Activated CD8-positive, alpha-beta T cell treated with anti-CD3 and anti-CD28 coated beads for 36 hours (primary cell): ENCODE measurements at regions not wholly inside any gene's neighbourhood (a gene's known extent, or its start where the extent isn't known, plus 50 kb on each side); places are given as distances from the start of the nearest gene placed in this dataset.

Source experiments
- ATAC-seq: fragments of 200-7000 bp; cut with Tn5 transposase; one replicate; pipeline ENCODE4 v1.10.0; 2021; ENCODE audit warnings: mild to moderate bottlenecking, moderate library complexity
- CTCF ChIA-PET: fragments of 350-600 bp; sonication (Branson Sonifier 250); formaldehyde crosslinking; loops from one replicate; lab custom pipeline; 2021; ENCODE audit warnings: antibody characterized with exemption; lab: Charles Lee
- POLR2A ChIA-PET: fragments of 350-600 bp; sonication (Branson Sonifier 250); formaldehyde crosslinking; loops from one replicate; lab custom pipeline; 2021; ENCODE audit warnings: antibody characterized with exemption; lab: Charles Lee
- DNase-seq: peaks from one replicate; pipeline ENCODE4 v3.0.0-alpha.2; 2020
- H3K27ac Mint-ChIP-seq: one replicate; pipeline ENCODE4 v1.8.0; 2021; ENCODE audit warnings: mild to moderate bottlenecking, mixed read lengths
- H3K27me3 Mint-ChIP-seq: one replicate; pipeline ENCODE4 v1.8.0; 2021; ENCODE audit warnings: mixed read lengths
- H3K36me3 Mint-ChIP-seq: one replicate; pipeline ENCODE4 v1.8.0; 2021; ENCODE audit warnings: low read depth, mixed read lengths
- H3K4me1 Mint-ChIP-seq: one replicate; pipeline ENCODE4 v1.8.0; 2021; ENCODE audit warnings: low read depth, mixed read lengths
- H3K4me3 Mint-ChIP-seq: one replicate; pipeline ENCODE4 v1.8.0; 2021; ENCODE audit warnings: mild to moderate bottlenecking, moderate library complexity, mixed read lengths
- H3K9me3 Mint-ChIP-seq: one replicate; pipeline ENCODE4 v1.8.0; 2021; ENCODE audit warnings: mixed read lengths
- intact Hi-C: fragments of 100-400 bp; cut with micrococcal nuclease; formaldehyde crosslinking; loops from one replicate; pipeline ENCODE4 v1.10.0; 2022
- TF ChIP-seq, protein P1 (sequence below): fragments of 200-600 bp; IDR thresholded peaks from one replicate; pipeline ENCODE4 v1.8.0; 2022; ENCODE audit warnings: antibody characterized with exemption, mild to moderate bottlenecking

DNA sequence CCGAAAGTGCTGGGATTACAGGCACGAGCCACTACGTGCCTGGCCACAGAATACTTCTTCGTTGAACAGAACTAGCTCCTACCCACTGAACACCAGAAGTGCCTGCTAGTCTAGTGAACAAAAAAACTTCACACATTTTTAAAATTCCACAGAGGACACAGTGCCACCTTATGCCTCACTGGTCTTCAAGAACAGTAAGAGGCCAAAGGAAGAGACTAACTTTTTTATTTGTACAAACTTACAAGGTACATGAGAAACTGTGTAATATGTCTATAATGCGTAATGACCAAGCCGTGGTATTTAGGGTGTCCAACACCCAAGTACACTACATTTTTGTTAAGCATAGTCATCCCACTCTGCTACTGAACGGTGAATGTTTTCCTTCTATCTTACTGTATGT is 144.4 kb upstream of the PTER start:
- no peak for DNase-seq
- Mint-ChIP-seq H3K27ac (no peak overlapping the region), H3K4me1 (no peaks in the 10 kb centered on the region), H3K4me3 (no peak overlapping the region), H3K36me3 (no peaks in the 10 kb centered on the region), H3K27me3 (no peaks in the 10 kb centered on the region), H3K9me3 (no peaks in the 10 kb centered on the region)
- TF ChIP-seq, protein P1, sequence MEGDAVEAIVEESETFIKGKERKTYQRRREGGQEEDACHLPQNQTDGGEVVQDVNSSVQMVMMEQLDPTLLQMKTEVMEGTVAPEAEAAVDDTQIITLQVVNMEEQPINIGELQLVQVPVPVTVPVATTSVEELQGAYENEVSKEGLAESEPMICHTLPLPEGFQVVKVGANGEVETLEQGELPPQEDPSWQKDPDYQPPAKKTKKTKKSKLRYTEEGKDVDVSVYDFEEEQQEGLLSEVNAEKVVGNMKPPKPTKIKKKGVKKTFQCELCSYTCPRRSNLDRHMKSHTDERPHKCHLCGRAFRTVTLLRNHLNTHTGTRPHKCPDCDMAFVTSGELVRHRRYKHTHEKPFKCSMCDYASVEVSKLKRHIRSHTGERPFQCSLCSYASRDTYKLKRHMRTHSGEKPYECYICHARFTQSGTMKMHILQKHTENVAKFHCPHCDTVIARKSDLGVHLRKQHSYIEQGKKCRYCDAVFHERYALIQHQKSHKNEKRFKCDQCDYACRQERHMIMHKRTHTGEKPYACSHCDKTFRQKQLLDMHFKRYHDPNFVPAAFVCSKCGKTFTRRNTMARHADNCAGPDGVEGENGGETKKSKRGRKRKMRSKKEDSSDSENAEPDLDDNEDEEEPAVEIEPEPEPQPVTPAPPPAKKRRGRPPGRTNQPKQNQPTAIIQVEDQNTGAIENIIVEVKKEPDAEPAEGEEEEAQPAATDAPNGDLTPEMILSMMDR = no peak
- CTCF ChIA-PET = no interaction called here
- ATAC-seq = no peak
- POLR2A ChIA-PET = no interaction called here
- intact Hi-C loops = no loop called here

DNA sequence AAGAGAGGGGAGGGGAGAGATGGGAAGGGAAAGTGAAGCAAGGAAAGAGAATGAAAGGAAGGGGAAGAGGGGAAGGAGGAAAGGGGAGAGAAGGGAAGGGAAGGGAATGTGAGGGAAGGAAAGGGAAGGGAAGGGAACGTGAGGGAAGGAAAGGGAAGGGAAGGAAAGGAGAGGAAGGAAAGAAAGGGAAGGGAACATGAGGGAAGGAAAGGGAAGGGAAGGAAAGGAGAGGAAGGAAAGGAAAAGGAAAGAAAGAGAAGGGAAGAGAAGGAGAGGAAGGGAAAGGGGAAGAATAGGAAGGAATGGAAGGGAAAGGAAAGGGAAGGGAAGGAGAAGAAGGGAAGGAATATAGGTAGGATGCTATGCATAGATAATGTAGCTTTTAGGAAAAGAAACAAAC is 139.7 kb upstream of the PTER start:
- Mint-ChIP-seq H3K4me1 (no peaks in the 10 kb centered on the region), H3K36me3 (no peaks in the 10 kb centered on the region), H3K27me3 (no peaks in the 10 kb centered on the region), H3K9me3 (no peaks in the 10 kb centered on the region), H3K27ac (no peak overlapping the region), H3K4me3 (no peak overlapping the region)
- no peak for ATAC-seq
- no peak for DNase-seq
- intact Hi-C loops = no loop called here
- ChIA-PET POLR2A (no interaction called here), CTCF (no interaction called here)
- TF ChIP-seq, protein P1 = no peak

DNA sequence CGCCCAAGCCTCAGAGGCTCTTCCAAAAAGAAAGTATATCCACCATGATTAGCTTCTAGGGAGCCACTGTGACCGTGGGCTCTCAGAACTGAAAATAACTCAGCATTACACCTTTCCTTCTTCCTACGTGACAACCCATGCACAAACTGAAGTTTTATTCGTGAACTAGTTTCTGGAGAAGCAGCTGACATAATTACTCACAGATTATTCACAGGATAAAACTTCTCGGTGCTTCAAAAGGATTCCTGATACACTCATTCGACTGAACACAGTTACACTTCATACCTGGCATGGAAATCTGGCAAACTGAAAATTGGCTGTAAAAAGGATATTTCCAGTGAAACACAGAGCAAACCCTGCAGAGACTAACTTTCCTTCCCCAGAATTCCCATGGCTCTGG is 139.2 kb upstream of the PTER start:
- DNase-seq (no peak), ATAC-seq (no peak)
- H3K36me3 Mint-ChIP-seq = no peaks in the 10 kb centered on the region
- H3K9me3 Mint-ChIP-seq = no peaks in the 10 kb centered on the region
- H3K4me1 Mint-ChIP-seq = no peaks in the 10 kb centered on the region
- ChIA-PET POLR2A (no interaction called here), CTCF (no interaction called here)
- H3K27ac Mint-ChIP-seq = no peak overlapping the region
- intact Hi-C loops = no loop called here
- TF ChIP-seq, protein P1 = no peak
- no peak overlapping the region for H3K4me3 Mint-ChIP-seq
- no peaks in the 10 kb centered on the region for H3K27me3 Mint-ChIP-seq

DNA sequence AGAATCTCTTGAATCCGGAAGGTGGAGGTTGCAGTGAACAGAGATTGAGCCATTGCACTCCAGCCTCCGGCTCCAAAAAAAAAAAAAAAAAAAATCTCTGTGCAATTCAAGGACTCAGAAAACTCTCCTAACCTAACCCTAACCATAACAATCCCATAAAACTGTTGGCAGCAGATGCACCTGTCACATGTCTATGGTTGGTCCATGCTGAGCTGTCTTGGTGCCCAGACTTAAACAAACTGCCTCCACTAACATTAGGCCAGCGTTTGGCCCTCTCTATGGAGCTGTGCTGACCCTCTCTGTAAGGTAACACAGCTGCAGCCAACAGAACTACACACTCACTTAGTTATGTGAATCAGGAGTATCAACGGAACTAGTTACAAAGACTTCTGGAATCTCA is 132.5 kb upstream of the PTER start:
- Mint-ChIP-seq H3K27me3 (peaks cover 2% of the 10 kb centered on the region), H3K9me3 (no peaks in the 10 kb centered on the region), H3K27ac (no peak overlapping the region), H3K4me3 (no peak overlapping the region), H3K36me3 (no peaks in the 10 kb centered on the region), H3K4me1 (no peaks in the 10 kb centered on the region)
- POLR2A ChIA-PET = no interaction called here
- ATAC-seq (no peak), DNase-seq (no peak)
- intact Hi-C loops = no loop called here
- CTCF ChIA-PET = no interaction called here
- TF ChIP-seq, protein P1 = no peak

DNA sequence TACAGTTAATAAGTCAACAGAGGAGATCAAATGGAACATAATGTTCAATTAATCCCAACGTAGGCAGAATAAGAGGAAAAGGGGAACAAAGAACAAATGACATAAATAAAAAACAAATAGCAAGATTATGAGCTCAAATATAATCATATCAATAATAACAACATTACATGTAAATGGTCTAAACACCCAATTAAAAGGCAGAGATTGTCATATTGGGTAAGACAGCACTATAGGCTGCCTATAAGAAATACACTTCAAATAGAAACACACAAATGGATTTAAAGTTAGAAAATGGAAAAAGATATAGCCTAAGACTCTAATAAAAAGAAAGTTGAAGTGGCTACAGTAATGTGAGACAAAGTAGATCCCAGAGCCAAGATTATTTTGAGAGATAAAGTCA is 126.4 kb upstream of the PTER start:
- ATAC-seq = no peak

More for the DNA sequence above, 126.4 kb upstream of the PTER start:
- intact Hi-C loops = no loop called here
- Mint-ChIP-seq H3K9me3 (peaks cover 10% of the 10 kb centered on the region), H3K4me1 (no peaks in the 10 kb centered on the region), H3K27ac (no peak overlapping the region), H3K4me3 (no peak overlapping the region), H3K27me3 (no peaks in the 10 kb centered on the region), H3K36me3 (no peaks in the 10 kb centered on the region)
- POLR2A ChIA-PET = no interaction called here
- TF ChIP-seq, protein P1 = no peak
- CTCF ChIA-PET = no interaction called here
- DNase-seq = no peak
